HG02884 (cell line): ENCODE measurements at regions not wholly inside any gene's neighbourhood (a gene's known extent, or its start where the extent isn't known, plus 50 kb on each side); places are given as distances from the start of the nearest gene placed in this dataset.
"Not testable (repeated sequence)": the region's sequence is repeated elsewhere in the genome, so short reads cannot be mapped to it uniquely, and the experiment has no call there.

Source experiments
- ATAC-seq: cut with Tn5 transposase; IDR thresholded peaks from one replicate; pipeline ENCODE4 v1.9.1; 2021; ENCODE audit warnings: mild to moderate bottlenecking, moderate library complexity; ENCODE audit not compliant: unreplicated experiment

DNA sequence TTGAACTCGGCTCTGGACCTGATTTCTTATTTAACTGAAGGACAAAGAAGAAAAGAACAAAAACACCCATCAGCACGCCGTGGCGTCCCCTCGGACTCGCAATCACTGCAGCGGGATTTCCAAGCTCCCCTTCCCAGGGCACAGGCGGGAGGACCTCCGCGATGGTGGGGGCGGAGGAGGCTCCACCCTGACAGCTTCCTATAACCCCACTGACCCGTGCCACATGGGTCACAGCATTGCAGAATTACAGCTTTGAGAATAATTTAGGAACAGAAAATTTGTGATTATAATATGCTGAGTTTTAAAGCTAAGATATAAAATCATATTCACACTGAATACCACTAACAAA, 129.7 kb upstream of the SEC61G start:
- no peak for ATAC-seq

DNA sequence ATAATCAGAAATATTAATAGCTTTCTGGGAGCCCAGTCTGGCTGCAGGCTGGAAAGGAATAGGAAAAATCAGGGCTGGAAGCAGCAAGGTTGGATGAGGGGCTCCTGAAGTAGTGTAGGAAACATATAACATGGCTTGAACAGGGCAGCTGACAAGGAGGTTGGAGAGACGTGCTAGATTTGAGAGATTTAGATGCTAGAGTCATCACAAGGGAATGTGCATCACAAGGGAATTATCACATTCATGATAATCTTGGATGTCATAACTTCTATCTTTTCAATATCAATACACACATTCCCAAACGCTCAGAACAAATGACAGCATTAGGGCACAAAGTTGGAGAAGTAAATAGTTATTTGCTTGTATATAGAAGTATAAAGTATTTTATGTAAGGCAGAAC, 120.9 kb upstream of the EGFR start:
- no peak for ATAC-seq

DNA sequence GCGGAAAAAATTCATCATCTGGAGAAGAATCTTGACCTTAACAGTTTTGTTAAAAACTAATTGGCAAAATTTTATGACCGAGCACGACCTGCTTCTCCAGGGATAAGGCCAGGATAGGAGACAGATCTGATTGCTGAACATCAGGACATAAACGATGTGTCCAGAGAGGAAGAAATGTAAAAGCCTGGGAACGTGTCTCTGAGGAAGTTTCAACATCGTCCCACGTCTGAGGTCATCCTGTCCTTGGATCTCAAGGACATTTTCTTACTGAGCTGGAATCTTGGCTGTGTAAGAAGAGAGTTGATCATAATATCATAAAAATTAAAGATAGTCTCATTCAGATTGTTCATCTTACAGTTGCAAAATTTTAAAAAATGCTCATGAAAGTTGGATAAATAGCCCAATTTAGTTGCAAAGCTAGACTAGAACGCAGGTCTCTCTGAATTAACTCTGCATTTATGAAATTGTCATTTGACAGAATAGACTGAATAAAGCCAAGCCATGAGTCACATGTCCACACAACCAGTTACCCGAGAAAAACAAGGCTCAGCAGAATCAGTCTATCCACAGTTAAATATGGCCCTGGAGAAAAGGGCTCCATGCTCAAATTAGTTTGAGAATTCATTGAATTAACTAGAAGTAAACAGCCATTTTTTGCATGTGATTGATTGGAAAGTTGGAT, 120.0 kb upstream of the EGFR start:
- ATAC-seq = no peak

DNA sequence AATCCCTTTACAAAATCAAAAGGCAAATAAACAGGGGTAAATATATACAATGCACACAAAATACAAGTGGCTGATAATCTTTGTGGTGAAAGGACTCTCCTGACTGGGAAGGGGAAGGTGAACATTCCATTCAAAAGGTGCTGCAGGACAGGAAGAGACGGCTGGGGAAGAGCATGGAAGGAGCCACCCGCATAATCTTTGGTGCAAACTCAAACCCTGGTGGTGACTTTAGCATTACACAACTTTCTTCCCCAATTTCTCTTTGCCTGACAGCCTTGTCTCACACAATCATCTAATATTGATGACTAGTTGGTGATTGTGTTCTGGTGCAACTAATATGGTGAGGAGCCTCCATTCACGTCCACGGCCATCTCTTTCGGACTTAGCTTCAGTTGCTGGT, 117.0 kb upstream of the EGFR start:
- ATAC-seq = no peak

DNA sequence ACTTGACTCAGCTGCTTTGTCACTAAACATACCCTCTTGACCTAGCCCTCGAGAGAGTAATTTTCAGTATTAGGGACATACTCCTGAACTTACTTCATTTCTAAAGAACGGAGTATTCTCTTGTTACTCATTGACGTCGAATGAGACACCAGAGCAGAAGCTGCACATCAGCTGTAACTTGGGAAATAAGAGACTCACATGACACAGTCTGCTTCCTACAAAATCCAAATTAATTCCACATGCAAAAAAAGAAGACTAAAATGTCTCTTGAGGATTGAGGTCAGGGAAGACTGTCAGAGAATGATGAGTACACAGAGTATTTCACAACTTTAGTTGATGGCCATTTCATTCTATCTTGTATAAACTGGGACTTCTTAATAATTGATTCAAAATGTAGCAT, 114.7 kb upstream of the EGFR start:
- no peak for ATAC-seq

DNA sequence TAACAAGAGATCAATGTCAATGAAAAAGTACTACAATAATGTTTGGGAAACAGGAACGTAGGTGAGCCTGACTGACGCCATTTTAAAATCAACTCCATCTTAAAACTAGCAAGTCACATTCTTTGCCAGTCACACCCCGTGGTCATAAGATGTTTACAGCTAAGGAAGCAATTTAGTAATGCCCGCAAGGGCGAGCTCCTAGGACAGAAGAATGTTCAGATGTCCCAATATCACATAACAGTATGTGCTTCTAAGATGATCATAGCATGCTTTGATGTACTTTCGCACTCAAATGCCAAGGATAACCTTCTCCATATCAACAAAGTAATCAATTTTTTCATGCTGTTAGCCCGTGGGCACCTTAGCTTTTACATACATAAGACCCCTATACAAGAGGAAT, 113.8 kb upstream of the EGFR start:
- ATAC-seq = no peak

DNA sequence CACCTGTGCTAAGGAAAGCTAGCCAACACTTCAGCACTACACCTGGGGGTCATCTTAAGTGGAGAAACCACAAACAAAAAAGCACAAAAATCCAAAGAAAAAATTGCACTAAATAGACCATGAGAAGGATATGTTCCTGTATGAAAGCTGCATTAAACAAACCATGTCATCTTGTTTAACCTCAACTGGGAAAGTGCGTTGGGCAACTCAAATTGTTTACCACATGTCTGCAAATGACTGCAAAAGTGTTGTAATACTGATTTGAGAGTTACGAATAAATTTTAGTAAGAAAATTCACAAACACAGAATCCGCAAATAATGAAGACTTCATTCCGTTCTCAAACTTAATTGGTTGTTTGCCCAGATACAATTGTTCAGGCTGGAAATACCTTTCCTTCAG, 111.9 kb upstream of the EGFR start:
- no peak for ATAC-seq

DNA sequence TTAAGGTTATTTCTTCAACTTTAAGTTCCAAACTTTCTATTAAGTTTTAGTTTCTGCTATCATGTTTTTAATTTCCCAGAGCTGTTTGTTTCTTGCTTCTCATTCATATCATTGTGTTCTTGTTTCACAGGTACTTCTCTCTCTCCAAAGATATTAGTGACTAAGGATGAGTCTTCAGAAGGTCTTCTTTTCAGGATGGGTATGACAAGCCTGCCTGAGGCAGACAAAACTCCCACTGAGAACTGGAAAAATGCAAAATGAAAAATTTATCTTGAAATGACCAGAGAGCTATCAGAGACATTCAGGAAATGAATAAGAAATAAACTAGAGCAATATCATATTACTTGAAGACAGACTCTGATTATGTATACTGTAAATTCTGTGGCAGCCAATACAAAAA, 110.8 kb upstream of the EGFR start:
- ATAC-seq = no peak

DNA sequence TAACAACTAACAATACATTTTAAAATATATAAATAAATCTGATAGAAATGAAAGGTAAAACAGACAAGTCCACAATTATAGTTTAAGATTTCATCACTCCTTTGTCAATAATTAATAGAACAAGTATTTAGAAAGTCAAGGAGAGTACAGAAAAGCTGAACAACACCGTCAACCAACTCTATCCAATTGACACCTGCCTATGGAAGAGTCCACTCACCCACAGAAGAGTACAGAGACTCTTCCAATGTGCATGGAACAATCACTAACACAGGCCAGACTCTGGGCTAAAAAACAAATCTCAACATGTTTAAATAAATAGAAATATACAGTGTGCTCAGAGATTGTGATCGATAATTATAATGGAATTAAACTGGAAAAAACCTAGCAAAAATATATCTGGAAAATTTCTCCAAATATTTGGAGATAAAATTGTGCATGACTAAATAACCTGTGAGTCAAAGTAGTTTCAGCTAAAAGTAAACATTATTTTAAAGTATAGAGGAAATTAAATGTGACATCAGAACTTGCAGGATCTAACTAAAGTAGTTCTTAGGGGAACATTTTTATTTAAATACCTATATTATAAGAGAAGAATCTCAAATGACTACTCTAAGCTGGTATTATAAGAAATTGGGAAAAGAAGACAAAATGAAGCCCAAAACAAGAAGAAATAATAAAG, 109.9 kb upstream of the EGFR start:
- ATAC-seq = no peak

DNA sequence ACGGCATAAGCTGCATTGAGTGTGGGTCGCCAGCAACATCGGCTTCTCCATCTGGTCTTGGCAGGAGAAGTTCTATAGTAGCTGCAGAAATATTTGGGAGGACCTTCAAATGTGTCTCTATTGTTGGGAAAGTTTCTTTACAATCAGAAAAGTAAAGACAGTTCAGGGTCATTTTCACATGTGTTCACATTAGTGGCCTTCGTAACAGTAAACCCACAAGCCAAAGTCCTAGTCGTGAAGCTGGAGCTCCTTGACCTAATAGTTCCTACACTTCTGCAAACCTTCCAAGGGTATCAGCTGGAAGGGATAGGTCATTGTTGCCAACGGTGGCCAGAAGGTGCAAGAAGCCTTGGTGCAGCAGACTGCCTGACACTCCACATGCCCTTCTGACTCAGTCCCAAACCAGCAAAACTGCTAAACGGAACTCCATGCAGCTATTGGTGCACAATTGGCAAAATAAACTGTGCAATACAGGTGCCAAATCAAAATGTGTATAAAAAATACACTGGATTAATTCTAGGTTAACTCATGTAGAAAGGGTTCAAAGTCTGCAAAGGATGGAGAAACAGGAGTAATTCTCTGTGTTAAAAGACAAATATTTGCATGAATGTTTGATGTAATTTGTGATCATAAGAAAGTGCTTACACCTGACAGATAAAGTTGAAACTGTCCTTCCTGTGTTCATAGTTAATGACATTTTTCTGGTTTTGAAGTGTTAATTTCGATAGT, 102.8 kb upstream of the EGFR start:
- ATAC-seq = no peak

DNA sequence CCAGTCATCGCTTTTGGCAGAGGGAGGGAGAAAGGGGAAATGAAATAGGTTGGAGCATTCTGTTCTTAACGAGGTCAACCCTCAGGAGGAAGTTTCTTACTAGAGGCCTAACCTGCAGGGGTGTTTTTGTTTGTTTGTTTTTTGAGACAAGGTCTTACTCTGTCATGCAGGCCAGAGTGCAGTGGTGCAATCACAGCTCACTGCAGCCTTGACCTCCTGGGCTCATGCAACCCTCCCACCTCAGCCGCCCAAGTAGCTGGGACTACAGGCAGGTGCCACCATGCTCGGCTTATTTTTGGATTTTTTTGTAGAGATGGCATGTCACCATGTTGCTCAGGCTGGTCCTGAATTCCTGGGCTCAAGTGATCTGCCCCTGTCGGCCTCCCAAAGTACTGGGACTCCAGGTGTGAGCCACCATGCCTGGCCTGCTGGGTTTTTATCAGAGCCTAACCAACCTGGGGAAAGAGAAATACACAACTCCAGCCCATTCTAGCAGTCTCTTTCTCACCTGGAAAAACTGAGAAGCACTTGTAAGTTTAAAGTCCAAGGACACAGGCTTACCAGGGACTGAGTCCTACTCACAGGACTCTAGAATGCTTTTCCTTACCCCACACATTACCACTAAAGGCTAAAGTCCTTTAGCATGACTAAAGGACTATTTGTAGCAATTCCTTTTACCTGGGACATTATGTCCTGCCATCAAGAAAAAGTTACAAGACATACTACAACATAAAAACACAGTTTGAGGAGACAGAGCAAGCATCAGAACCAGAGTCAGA, 101.0 kb upstream of the EGFR start:
- ATAC-seq = no peak

DNA sequence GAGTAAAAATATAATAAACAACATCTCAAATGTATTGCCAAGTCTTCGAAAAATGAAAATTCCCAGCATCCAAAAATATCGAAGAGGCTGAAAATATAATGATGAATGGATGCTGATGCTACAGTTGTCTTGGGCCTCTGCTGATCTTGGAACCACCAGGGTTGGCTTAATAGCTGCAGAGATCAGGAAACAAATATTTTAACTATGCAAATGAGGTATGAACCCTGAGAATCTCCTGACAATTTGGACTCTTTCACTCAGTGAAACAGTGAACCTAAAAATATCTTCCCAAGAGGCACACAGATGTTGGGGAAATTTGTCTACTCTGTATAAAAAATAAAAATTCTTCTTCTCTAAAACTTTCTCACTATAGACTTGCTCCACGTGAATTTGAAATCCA, 97.7 kb upstream of the EGFR start:
- ATAC-seq = no peak

DNA sequence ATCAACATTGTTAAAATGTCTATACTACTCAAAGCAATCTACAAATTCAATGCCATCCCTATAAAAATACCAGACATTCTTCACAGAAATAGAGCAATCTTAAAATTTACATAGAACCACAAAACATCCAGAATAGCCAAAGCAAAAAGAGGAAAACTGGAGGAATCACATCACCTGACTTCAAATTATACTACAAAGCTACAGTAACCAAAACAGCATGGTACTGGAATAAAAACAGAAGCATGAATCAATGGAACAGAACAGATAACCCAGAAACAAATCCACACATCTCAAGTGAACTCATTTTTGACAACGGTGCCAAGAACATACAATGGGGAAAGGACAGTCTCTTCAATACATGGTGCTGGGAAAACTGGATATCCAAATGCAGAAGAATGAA, 87.3 kb upstream of the EGFR start:
- no peak for ATAC-seq

DNA sequence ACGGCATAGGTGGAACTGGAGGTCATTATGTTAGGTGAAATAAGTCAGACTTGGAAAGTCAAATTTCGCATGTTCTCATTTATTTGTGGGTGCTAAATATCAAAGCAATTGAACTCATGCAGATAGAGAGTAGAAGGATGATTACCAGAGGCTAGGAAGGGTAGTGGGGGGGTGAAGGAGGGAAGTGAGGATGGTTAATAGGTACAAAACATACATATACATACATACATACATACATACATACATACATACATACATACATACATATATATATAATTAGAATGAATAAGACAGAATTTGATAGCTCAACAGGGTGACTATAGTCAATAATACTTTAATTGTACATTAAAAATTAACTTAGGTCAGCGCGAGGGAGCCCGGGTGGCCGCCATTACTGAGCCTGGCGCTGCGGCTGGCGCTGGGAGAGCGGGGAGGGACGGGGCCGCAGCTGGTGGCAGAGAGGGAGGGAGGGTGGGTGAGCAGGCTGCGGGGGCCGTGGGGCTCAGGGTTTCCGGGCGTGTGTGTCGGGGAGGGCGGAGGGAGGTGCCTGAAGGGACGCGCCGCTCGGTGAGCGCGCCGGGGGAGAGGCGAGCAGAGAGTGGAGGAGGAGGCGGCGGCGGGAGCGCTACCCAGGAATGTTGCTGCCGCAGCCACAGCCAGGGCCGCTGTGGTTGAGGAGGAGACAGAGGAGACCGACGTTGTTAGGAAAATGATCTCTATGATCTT, 85.8 kb upstream of the EGFR start:
- ATAC-seq = no peak

DNA sequence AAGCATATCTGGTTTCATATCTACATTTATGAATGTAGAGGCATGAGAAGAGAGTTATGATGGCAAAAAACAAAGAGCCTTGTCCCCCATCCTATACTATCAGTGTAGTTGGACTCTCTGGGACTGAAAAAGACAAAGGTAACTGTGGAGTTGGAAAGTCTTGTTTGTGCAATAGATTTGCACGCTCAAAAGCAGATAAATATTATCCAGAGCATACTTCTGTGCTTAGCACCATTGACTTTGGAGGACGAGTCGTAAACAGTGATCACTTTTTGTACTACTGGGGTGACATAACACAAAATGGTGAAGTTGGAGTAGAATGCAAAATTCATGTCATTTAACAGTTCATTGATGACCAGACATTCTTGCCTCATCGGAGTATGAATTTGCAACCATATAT, 85.2 kb upstream of the EGFR start:
- ATAC-seq = no peak

DNA sequence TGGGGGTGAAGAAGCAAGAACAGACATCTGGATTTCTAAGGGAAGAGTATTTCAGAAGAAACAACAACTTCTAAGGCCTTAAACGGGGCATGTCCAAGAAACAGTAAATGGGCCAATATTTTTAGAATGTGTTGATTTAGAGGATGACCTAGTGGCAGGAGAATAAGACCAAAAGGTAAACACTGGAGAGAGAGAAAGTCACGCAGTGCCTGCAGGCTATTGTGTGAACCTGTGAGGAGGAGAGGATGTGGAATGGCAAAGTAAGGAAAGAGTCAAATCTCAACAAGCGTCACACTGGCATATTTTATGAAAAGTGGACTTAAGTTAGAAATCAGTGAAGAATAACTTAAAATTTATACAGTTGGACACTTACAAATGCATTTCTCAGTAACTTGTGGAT, 78.1 kb upstream of the EGFR start:
- no peak for ATAC-seq

DNA sequence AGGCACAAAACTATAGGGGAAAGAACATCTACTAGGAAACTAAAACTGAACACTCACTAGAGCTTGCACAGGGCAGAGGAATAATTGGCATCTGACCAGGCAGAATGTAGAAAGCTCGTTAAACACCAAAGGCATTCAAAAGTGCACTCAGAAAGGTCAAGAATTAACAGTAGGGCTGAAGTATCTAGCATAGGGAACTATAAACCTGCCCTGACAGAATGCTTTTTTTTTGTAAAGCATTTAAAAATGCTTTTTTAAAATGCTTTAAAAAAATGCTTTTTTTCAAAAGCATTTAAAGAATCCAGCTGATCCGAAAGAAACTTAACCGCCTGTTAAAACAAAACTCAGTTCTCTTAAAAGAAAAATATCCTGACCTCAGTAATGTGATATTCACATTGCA, 74.6 kb upstream of the EGFR start:
- no peak for ATAC-seq

DNA sequence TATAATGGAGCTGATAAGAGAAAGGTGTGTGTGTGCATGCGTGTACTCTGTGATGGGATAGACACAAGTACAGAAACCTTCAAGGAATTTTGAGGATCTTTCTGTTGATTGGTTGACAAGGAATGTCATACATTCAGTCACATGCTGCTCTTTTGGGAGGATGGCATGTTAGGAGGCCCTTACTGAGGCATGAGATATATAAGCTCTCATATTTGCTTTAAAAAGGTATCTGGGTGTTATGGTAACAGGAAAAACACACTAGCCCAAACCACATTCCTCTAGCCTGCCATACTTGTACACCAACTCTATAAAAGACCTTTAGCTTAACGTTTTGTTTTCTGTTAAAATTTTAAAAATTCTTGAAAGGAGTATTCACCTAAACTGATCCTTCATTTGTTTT, 72.5 kb upstream of the EGFR start:
- ATAC-seq = no peak

DNA sequence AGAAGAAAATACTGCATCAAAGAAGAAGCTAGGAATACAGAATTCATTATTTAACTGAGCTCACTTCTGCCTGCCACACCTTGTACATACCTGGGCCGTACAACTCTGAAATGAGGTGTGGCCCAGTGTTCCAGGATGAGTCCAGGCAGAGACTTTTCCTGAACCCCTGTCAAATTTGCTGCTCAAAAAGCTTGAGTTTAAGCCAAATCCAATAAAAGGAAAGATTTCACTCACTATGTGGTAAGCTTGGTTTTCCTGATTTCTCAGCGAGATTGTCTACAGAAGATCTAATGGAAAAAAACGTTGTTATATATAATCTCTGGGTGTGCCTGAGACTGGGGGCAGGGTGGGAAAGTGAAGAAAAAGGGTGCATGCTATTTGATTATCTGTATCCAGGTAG, 72.1 kb upstream of the EGFR start:
- no peak for ATAC-seq

DNA sequence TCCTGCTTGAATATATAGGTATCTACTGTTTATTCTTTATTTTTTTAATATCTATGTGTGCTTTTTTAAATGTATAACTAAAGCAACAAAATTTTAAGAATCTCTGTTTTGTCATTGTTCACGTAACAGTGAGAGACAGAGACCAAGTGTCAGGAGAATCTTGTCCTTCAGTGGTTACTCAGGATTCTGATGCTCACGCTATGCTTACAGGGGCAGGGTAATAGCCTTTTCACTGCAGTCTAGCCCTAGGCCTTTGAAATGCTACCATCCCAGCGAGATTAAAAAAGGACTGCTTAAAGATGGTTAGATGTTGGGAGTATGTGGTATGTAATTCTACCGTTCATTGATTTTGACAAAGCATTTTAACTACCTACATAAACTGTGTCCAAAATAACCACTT, 71.6 kb upstream of the EGFR start:
- no peak for ATAC-seq

DNA sequence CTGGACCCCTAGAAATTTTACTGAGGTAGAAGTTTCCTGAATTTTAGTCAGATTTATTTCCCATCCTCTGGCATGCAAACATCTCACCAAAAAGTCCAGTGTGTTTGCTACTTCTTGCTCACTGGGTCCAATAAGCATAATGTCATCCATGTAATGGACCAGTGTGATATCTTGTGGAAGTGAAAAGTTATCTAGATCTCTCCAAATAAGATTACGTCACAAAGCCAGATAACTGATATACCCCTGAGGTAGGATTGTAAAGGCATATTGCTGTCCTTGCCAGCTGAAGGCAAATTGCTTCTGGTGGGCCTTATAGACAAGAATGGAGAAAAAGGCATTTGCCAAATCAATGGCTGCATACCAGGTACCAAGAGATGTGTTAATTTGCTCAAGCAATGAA, 69.3 kb upstream of the EGFR start:
- ATAC-seq = not testable (repeated sequence)
